Prostate gland (tissue), 2 donors: ENCODE measurements at regions not wholly inside any gene's neighbourhood (a gene's known extent, or its start where the extent isn't known, plus 50 kb on each side); places are given as distances from the start of the nearest gene placed in this dataset.

Experiments
- CTCF ChIP-seq, 4 experiments: fragments of 200-600 bp in 2 of 4; fragments of 450-650 bp in 2 of 4; sonication (generic) in 2 of 4; IDR thresholded peaks; 1 replicate in 3 of 4; 2 replicates in 1 of 4; pipeline ENCODE4 v1.5.1; 2016 to 2019; ENCODE audit warnings: antibody characterized with exemption in 4 of 4, mild to moderate bottlenecking in 2 of 4, moderate library complexity in 2 of 4
- POLR2AphosphoS5 ChIP-seq: sonication (generic); formaldehyde crosslinking; IDR thresholded peaks from one replicate; pipeline ENCODE4 v1.6.1; 2017; ENCODE audit warnings: antibody characterized with exemption

- TF ChIP-seq CTCF (IDR thresholded peaks at IDR 0.05) (no peak), POLR2AphosphoS5 (no peak)
These were observed 76.6 kb upstream of the SPATA13 start for GRCh38 chr13:24083722-24084421.
